CD14-positive monocyte (primary cell): ENCODE measurements at regions not wholly inside any gene's neighbourhood (a gene's known extent, or its start where the extent isn't known, plus 50 kb on each side); places are given as distances from the start of the nearest gene placed in this dataset.

Experiments used
- DNase-seq, 3 donors: peaks; one replicate each; pipeline ENCODE4 v3.0.0-alpha.2; 2011 to 2022
- H2AFZ ChIP-seq: 2 replicates; pipeline ENCODE4 v1.6.0; 2012; ENCODE audit warnings: mild to moderate bottlenecking, low read depth, low read length, inconsistent platforms; ENCODE audit not compliant: insufficient read depth, poor library complexity, severe bottlenecking
- H3K27ac ChIP-seq, 2 donors: 1 replicate in 1 of 2; 2 replicates in 1 of 2; pipeline ENCODE4 v1.5.1; 2012 to 2013; ENCODE audit warnings: low read length in 2 of 2, control low read depth in 1 of 2, inconsistent platforms in 1 of 2, low read depth in 1 of 2, mild to moderate bottlenecking in 1 of 2
- H3K27me3 ChIP-seq, 2 donors: one replicate each; pipeline versions ENCODE4 v1.6.0 to v1.6.1; 2011 to 2013; ENCODE audit warnings: low read length in 2 of 2; ENCODE audit not compliant: control insufficient read depth in 2 of 2, insufficient read depth in 2 of 2
- H3K36me3 ChIP-seq, 2 donors: replicated peaks in 1 of 2; 1 replicate in 1 of 2; 2 replicates in 1 of 2; pipeline versions ENCODE4 v1.5.1 to v1.6.1; 2012 to 2013; ENCODE audit warnings: low read length in 2 of 2, control low read depth in 1 of 2, inconsistent platforms in 1 of 2, mild to moderate bottlenecking in 1 of 2; ENCODE audit not compliant: insufficient read depth in 2 of 2, control insufficient read depth in 1 of 2
- H3K4me1 ChIP-seq, 2 donors: 1 replicate in 1 of 2; 2 replicates in 1 of 2; pipeline versions ENCODE4 v1.5.1 to v1.6.1; 2012 to 2013; ENCODE audit warnings: low read length in 2 of 2, control low read depth in 1 of 2, inconsistent platforms in 1 of 2, mild to moderate bottlenecking in 1 of 2, moderate library complexity in 1 of 2; ENCODE audit not compliant: insufficient read depth in 2 of 2, control insufficient read depth in 1 of 2
- H3K4me2 ChIP-seq: replicated peaks from 2 replicates; pipeline ENCODE3; 2012; ENCODE audit warnings: low read length, moderate library complexity, mild to moderate bottlenecking; ENCODE audit not compliant: poor library complexity, severe bottlenecking; ENCODE audit errors: extremely low read depth
- H3K4me3 ChIP-seq, 3 experiments: fragments of 200-600 bp in 1 of 3; sonication (generic) in 1 of 3; replicated peaks in 1 of 3; 1 replicate in 2 of 3; 2 replicates in 1 of 3; pipeline ENCODE4 v1.5.1; 2011 to 2013; ENCODE audit warnings: low read length in 3 of 3, mild to moderate bottlenecking in 3 of 3, control low read depth in 2 of 3, low read depth in 2 of 3, inconsistent platforms in 1 of 3, moderate library complexity in 1 of 3
- H3K79me2 ChIP-seq: 2 replicates; pipeline ENCODE4 v1.6.0; 2012; ENCODE audit warnings: mild to moderate bottlenecking, control low read depth, inconsistent platforms, low read length, moderate library complexity; ENCODE audit not compliant: insufficient read depth
- H3K9ac ChIP-seq: 2 replicates; pipeline ENCODE4 v1.6.0; 2017; ENCODE audit warnings: low read length, mild to moderate bottlenecking; ENCODE audit not compliant: insufficient read depth, poor library complexity, severe bottlenecking
- H3K9me3 ChIP-seq, 2 donors: replicated peaks in 1 of 2; 1 replicate in 1 of 2; 2 replicates in 1 of 2; pipeline versions ENCODE4 v1.5.1 to v1.6.1; 2012 to 2013; ENCODE audit warnings: low read length in 2 of 2, control low read depth in 1 of 2; ENCODE audit not compliant: control insufficient read depth in 1 of 2, insufficient read depth in 1 of 2
- H4K20me1 ChIP-seq: 2 replicates; pipeline ENCODE4 v1.6.0; 2012; ENCODE audit warnings: mild to moderate bottlenecking, low read length, control low read depth, moderate library complexity; ENCODE audit not compliant: insufficient read depth
- H3K27ac Mint-ChIP-seq, 7 donors: one replicate each; pipeline ENCODE4 v1.8.0; 2020; ENCODE audit warnings: mild to moderate bottlenecking in 7 of 7, mixed read lengths in 7 of 7, moderate library complexity in 6 of 7, inconsistent platforms in 2 of 7
- H3K27me3 Mint-ChIP-seq, 3 donors: one replicate each; pipeline ENCODE4 v1.8.0; 2021 to 2022; ENCODE audit warnings: low read depth in 3 of 3, mild to moderate bottlenecking in 3 of 3, mixed read lengths in 3 of 3, moderate library complexity in 3 of 3, inconsistent platforms in 1 of 3
- H3K36me3 Mint-ChIP-seq, 2 donors: one replicate each; pipeline ENCODE4 v1.8.0; 2020; ENCODE audit warnings: mixed read lengths in 2 of 2, inconsistent platforms in 1 of 2, mild to moderate bottlenecking in 1 of 2
- H3K4me1 Mint-ChIP-seq: one replicate; pipeline ENCODE4 v1.8.0; 2020; ENCODE audit warnings: mild to moderate bottlenecking, mixed read lengths
- H3K4me3 Mint-ChIP-seq, 2 donors: one replicate each; pipeline ENCODE4 v1.8.0; 2020; ENCODE audit warnings: mild to moderate bottlenecking in 2 of 2, mixed read lengths in 2 of 2, moderate library complexity in 1 of 2
- H3K9me3 Mint-ChIP-seq, 7 donors: one replicate each; pipeline ENCODE4 v1.8.0; 2020 to 2022; ENCODE audit warnings: mixed read lengths in 7 of 7, mild to moderate bottlenecking in 6 of 7, moderate library complexity in 6 of 7, inconsistent platforms in 2 of 7
- WGBS: methylation state at CpG from one replicate; pipeline ENCODE4 v1.1.5; 2013; ENCODE audit warnings: missing lambda C conversion rate; ENCODE audit not compliant: insufficient coverage; 5-methylcytosine and 5-hydroxymethylcytosine counted together
- intact Hi-C, 2 donors: fragments of 100-400 bp; cut with micrococcal nuclease; formaldehyde crosslinking; loops; one replicate each; pipeline versions ENCODE4 v1.15.0 to v1.15.1; 2023
- TF ChIP-seq, protein P1 (sequence below): fragments of 200-600 bp; IDR thresholded peaks from one replicate; pipeline ENCODE4 v1.8.0; 2022; ENCODE audit warnings: antibody characterized with exemption, mild to moderate bottlenecking

DNA sequence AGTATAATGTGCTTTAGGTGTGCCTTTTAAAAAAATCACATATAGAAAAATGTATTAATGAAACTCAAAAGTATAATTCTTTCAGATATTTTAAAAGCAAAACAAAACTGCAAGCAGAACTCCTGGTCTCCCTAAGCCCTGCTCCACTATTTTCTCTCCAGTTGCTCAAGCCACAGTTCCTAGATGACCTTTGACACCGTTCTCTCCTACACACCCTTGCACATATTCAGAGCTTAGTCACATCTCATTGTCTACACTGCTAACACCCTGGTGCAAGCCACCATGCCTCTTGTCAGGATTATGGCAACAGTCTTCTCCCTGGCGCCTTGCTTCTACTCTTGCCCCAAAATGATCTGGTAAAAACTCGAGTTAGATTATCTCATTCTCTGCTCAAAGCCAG is 50.2 kb upstream of the ROR1 start:
- intact Hi-C loops = no loop called here
- H3K27me3 ChIP-seq = no peaks in the 10 kb centered on the region
- no peaks in the 10 kb centered on the region for H4K20me1 ChIP-seq
- no peak overlapping the region for H3K4me2 ChIP-seq
- peaks cover 0 to 6% (median 0%) of the 10 kb centered on the region in 7 donors for H3K9me3 Mint-ChIP-seq
- no peaks in the 10 kb centered on the region for H3K36me3 Mint-ChIP-seq
- H3K27ac Mint-ChIP-seq = no peak overlapping the region
- no peaks in the 10 kb centered on the region for H3K4me1 ChIP-seq
- no peaks in the 10 kb centered on the region for H3K9me3 ChIP-seq
- H3K79me2 ChIP-seq = no peaks in the 10 kb centered on the region
- no peak overlapping the region for H3K4me3 ChIP-seq
- peaks cover 0 to 4% (median 2%) of the 10 kb centered on the region in 3 donors for H3K27me3 Mint-ChIP-seq
- peaks cover 2% of the 10 kb centered on the region for H3K4me1 Mint-ChIP-seq
- H3K9ac ChIP-seq = no peak overlapping the region
- H3K4me3 Mint-ChIP-seq = no peak overlapping the region
- H2AFZ ChIP-seq = no peak overlapping the region
- TF ChIP-seq, protein P1, sequence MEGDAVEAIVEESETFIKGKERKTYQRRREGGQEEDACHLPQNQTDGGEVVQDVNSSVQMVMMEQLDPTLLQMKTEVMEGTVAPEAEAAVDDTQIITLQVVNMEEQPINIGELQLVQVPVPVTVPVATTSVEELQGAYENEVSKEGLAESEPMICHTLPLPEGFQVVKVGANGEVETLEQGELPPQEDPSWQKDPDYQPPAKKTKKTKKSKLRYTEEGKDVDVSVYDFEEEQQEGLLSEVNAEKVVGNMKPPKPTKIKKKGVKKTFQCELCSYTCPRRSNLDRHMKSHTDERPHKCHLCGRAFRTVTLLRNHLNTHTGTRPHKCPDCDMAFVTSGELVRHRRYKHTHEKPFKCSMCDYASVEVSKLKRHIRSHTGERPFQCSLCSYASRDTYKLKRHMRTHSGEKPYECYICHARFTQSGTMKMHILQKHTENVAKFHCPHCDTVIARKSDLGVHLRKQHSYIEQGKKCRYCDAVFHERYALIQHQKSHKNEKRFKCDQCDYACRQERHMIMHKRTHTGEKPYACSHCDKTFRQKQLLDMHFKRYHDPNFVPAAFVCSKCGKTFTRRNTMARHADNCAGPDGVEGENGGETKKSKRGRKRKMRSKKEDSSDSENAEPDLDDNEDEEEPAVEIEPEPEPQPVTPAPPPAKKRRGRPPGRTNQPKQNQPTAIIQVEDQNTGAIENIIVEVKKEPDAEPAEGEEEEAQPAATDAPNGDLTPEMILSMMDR = no peak
- no peak overlapping the region for H3K27ac ChIP-seq
- 86% methylated on average over 3 of the region's 3 CpGs for WGBS
- DNase-seq = no peak
- no peaks in the 10 kb centered on the region for H3K36me3 ChIP-seq
